ENCODE measurements at regions not wholly inside any gene's neighbourhood (a gene's known extent, or its start where the extent isn't known, plus 50 kb on each side); places are given as distances from the start of the nearest gene placed in this dataset.

GRCh38 chr10:123484722-123485121 is 181.4 kb upstream of the GPR26 start:
- TF ChIP-seq ESRRG (CRISPR knock-in tag; IDR thresholded peaks at IDR 0.05), result no peak
- no peak for TF ChIP-seq PPARA (CRISPR knock-in tag; IDR thresholded peaks at IDR 0.05; ENCODE audit: borderline replicate concordance)
- no peak for TF ChIP-seq ZNF565 (CRISPR knock-in tag; conservative IDR thresholded peaks at IDR 0.05; ENCODE audit: low read depth)
- TF ChIP-seq, protein P1, sequence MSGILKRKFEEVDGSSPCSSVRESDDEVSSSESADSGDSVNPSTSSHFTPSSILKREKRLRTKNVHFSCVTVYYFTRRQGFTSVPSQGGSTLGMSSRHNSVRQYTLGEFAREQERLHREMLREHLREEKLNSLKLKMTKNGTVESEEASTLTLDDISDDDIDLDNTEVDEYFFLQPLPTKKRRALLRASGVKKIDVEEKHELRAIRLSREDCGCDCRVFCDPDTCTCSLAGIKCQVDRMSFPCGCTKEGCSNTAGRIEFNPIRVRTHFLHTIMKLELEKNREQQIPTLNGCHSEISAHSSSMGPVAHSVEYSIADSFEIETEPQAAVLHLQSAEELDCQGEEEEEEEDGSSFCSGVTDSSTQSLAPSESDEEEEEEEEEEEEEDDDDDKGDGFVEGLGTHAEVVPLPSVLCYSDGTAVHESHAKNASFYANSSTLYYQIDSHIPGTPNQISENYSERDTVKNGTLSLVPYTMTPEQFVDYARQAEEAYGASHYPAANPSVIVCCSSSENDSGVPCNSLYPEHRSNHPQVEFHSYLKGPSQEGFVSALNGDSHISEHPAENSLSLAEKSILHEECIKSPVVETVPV (CRISPR knock-in tag; IDR thresholded peaks at IDR 0.05), result no peak
- TF ChIP-seq ARNTL (CRISPR knock-in tag; IDR thresholded peaks at IDR 0.05; ENCODE audit: borderline replicate concordance, low read depth), result no peak
- TF ChIP-seq CREB5 (CRISPR knock-in tag; IDR thresholded peaks at IDR 0.05; ENCODE audit: low read depth), result no peak
- no peak for TF ChIP-seq ZNF8 (CRISPR knock-in tag; IDR thresholded peaks at IDR 0.05)

DNA sequence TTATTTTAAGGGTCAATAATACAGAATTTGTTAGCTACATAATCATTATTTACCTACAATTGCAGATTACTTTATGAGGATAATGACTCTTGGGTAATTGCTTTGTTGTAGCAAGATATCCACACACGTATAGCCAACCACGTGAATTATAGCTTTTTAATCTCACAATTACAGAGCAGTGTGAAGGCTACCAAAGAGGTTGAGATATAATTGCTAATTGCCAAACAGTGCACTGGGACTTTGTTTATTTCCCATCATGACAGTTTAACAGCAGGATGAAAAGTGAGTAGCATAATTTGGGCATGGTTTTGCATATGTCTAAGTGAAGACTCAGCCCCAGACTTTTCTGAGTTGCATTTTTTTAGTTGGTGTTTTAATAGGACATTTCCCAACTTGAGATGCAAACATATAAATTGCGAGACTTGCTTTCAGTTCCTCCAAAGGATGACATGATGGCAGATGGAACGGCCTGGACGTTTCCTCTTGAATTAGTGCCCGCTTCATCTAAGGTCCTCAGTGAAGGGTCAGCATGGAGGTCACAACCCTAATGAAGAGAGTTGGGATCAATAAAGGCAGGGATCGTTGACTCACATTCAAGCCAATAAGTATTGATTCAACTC is 180.7 kb upstream of the GPR26 start:
- TF ChIP-seq, protein P1 (CRISPR knock-in tag; IDR thresholded peaks at IDR 0.05), result no peak
- TF ChIP-seq OSR1 (CRISPR knock-in tag; IDR thresholded peaks at IDR 0.05), result no peak
- TF ChIP-seq TSHZ2 (CRISPR knock-in tag; IDR thresholded peaks at IDR 0.05), result no peak
- no peak for TF ChIP-seq TCF4 (CRISPR knock-in tag; IDR thresholded peaks at IDR 0.05; ENCODE audit: borderline replicate concordance)
- TF ChIP-seq ISL1 (CRISPR knock-in tag; IDR thresholded peaks at IDR 0.05), result no peak
- TF ChIP-seq CSDC2 (CRISPR knock-in tag; IDR thresholded peaks at IDR 0.05), result no peak
- no peak for TF ChIP-seq ZNF565 (CRISPR knock-in tag; conservative IDR thresholded peaks at IDR 0.05; ENCODE audit: low read depth)
- TF ChIP-seq SNAI2 (CRISPR knock-in tag; IDR thresholded peaks at IDR 0.05), result no peak
- TF ChIP-seq ZNF8 (CRISPR knock-in tag; IDR thresholded peaks at IDR 0.05), result no peak
- no peak for TF ChIP-seq ZC3H10 (CRISPR knock-in tag; IDR thresholded peaks at IDR 0.05)
- TF ChIP-seq ZFP3 (CRISPR knock-in tag; IDR thresholded peaks at IDR 0.05), result no peak
- no peak for ATAC-seq

More at GRCh38 chr10:123484722-123485121, 181.4 kb upstream of the GPR26 start:
- no peak for ATAC-seq

- TF ChIP-seq SNAI2 (CRISPR knock-in tag; IDR thresholded peaks at IDR 0.05) (no peak), GLIS3 (CRISPR knock-in tag; IDR thresholded peaks at IDR 0.05) (no peak), TCF4 (CRISPR knock-in tag; IDR thresholded peaks at IDR 0.05; ENCODE audit: borderline replicate concordance) (no peak), PPARA (CRISPR knock-in tag; IDR thresholded peaks at IDR 0.05; ENCODE audit: borderline replicate concordance) (no peak), TOX (CRISPR knock-in tag; IDR thresholded peaks at IDR 0.05; ENCODE audit: borderline replicate concordance) (no peak), ZFP30 (CRISPR knock-in tag; IDR thresholded peaks at IDR 0.05) (no peak), RARB (CRISPR knock-in tag; IDR thresholded peaks at IDR 0.05) (no peak)
- no peak for ATAC-seq
These were observed 177.7 kb upstream of the GPR26 start for GRCh38 chr10:123488436-123488835.

- no peak for ATAC-seq
- TF ChIP-seq ZNF8 (CRISPR knock-in tag; IDR thresholded peaks at IDR 0.05) (no peak), OSR1 (CRISPR knock-in tag; IDR thresholded peaks at IDR 0.05) (no peak), ZC3H10 (CRISPR knock-in tag; IDR thresholded peaks at IDR 0.05) (no peak), SNAI2 (CRISPR knock-in tag; IDR thresholded peaks at IDR 0.05) (no peak), GLIS3 (CRISPR knock-in tag; IDR thresholded peaks at IDR 0.05) (no peak), TSHZ2 (CRISPR knock-in tag; IDR thresholded peaks at IDR 0.05) (no peak), ZNF70 (CRISPR knock-in tag; IDR thresholded peaks at IDR 0.05) (no peak), CSDC2 (CRISPR knock-in tag; IDR thresholded peaks at IDR 0.05) (no peak), ZFP30 (CRISPR knock-in tag; IDR thresholded peaks at IDR 0.05) (no peak), ARNTL (CRISPR knock-in tag; IDR thresholded peaks at IDR 0.05; ENCODE audit: borderline replicate concordance, low read depth) (no peak), ESRRG (CRISPR knock-in tag; IDR thresholded peaks at IDR 0.05) (no peak), RARB (CRISPR knock-in tag; IDR thresholded peaks at IDR 0.05) (no peak)
- TF ChIP-seq, protein P2, sequence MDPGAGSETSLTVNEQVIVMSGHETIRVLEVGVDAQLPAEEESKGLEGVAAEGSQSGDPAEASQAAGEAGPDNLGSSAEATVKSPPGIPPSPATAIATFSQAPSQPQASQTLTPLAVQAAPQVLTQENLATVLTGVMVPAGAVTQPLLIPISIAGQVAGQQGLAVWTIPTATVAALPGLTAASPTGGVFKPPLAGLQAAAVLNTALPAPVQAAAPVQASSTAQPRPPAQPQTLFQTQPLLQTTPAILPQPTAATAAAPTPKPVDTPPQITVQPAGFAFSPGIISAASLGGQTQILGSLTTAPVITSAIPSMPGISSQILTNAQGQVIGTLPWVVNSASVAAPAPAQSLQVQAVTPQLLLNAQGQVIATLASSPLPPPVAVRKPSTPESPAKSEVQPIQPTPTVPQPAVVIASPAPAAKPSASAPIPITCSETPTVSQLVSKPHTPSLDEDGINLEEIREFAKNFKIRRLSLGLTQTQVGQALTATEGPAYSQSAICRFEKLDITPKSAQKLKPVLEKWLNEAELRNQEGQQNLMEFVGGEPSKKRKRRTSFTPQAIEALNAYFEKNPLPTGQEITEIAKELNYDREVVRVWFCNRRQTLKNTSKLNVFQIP (CRISPR knock-in tag; IDR thresholded peaks at IDR 0.05; ENCODE audit: borderline replicate concordance, low read depth), result no peak
These were observed 174.8 kb upstream of the GPR26 start for GRCh38 chr10:123491364-123491763.

Measured in SK-N-SH treated with all-trans-retinoic acid at 6 μM for 48 hours (cell line).